ENCODE measurements at regions not wholly inside any gene's neighbourhood (a gene's known extent, or its start where the extent isn't known, plus 50 kb on each side); places are given as distances from the start of the nearest gene placed in this dataset.
"Not testable (repeated sequence)": the region's sequence is repeated elsewhere in the genome, so short reads cannot be mapped to it uniquely, and the experiment has no call there.

GRCh38 chr7:28329661-28330363 lies 82.5 kb upstream of the CREB5 start:
- no peaks in the 10 kb centered on the region for H3K36me3 ChIP-seq
- H3K4me1 ChIP-seq = no peaks in the 10 kb centered on the region
- DNase-seq = no peak
- TF ChIP-seq, protein P1, sequence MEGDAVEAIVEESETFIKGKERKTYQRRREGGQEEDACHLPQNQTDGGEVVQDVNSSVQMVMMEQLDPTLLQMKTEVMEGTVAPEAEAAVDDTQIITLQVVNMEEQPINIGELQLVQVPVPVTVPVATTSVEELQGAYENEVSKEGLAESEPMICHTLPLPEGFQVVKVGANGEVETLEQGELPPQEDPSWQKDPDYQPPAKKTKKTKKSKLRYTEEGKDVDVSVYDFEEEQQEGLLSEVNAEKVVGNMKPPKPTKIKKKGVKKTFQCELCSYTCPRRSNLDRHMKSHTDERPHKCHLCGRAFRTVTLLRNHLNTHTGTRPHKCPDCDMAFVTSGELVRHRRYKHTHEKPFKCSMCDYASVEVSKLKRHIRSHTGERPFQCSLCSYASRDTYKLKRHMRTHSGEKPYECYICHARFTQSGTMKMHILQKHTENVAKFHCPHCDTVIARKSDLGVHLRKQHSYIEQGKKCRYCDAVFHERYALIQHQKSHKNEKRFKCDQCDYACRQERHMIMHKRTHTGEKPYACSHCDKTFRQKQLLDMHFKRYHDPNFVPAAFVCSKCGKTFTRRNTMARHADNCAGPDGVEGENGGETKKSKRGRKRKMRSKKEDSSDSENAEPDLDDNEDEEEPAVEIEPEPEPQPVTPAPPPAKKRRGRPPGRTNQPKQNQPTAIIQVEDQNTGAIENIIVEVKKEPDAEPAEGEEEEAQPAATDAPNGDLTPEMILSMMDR (IDR thresholded peaks at IDR 0.05) = no peak
- ATAC-seq = no peak
- intact Hi-C loops (cut with DNase I) = no loop called here
- no peak overlapping the region for H3K27ac ChIP-seq
- no peaks in the 10 kb centered on the region for H3K9me3 ChIP-seq
- 31 to 33% methylated on average over 6 of the region's 6 CpGs for WGBS, 2 donors
- FAIRE-seq = no peak
- no peaks in the 10 kb centered on the region for H3K27me3 ChIP-seq
- no peak overlapping the region for H3K4me3 ChIP-seq

GRCh38 chr7:28330384-28331070 lies 81.8 kb upstream of the CREB5 start:
- ATAC-seq (no peak), DNase-seq (no peak), FAIRE-seq (no peak)
- H3K4me3 ChIP-seq = no peak overlapping the region
- TF ChIP-seq, protein P1 (IDR thresholded peaks at IDR 0.05) = no peak
- H3K36me3 ChIP-seq = no peaks in the 10 kb centered on the region
- no peaks in the 10 kb centered on the region for H3K4me1 ChIP-seq
- 37 to 40% methylated on average over 4 of the region's 4 CpGs for WGBS, 2 donors
- H3K27ac ChIP-seq = no peak overlapping the region
- intact Hi-C loops (cut with DNase I) = no loop called here
- H3K9me3 ChIP-seq = no peaks in the 10 kb centered on the region
- no peaks in the 10 kb centered on the region for H3K27me3 ChIP-seq

DNA sequence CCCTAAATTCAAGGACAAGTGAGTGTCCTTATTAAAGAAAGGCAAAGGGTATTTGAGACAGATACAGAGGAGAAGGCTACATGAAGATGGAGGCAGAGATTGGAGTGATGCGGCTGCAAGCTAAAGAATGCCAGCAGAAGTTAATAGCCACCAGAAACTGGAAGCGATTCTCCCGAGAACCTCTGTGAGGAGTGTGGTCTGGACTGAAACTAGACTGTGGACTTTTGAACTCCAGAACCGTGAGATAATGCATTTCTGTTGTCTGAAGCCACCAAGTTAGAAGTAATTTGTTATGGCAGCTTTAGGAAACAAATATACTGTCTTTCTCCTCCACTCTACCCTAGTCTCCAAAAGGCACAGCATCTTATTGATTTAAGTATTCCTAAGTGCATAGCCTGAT lies 80.3 kb upstream of the CREB5 start:
- ATAC-seq (no peak), FAIRE-seq (no peak), DNase-seq (no peak)
- TF ChIP-seq, protein P1 (IDR thresholded peaks at IDR 0.05) = no peak
- 73 to 76% methylated on average over 4 of the region's 4 CpGs for WGBS, 2 donors
- Histone ChIP-seq H3K4me3 (no peak overlapping the region), H3K36me3 (no peaks in the 10 kb centered on the region), H3K9me3 (no peaks in the 10 kb centered on the region), H3K27ac (no peak overlapping the region), H3K27me3 (no peaks in the 10 kb centered on the region), H3K4me1 (no peaks in the 10 kb centered on the region)
- intact Hi-C loops (cut with DNase I) = no loop called here

- H3K4me3 ChIP-seq; intact Hi-C loops (cut with DNase I); FAIRE-seq; ATAC-seq; H3K27ac ChIP-seq; H3K27me3 ChIP-seq; H3K36me3 ChIP-seq; H3K4me1 ChIP-seq; H3K9me3 ChIP-seq; DNase-seq: not testable (repeated sequence)
Observed at GRCh38 chr7:28333548-28333947, 78.8 kb upstream of the CREB5 start.

DNA sequence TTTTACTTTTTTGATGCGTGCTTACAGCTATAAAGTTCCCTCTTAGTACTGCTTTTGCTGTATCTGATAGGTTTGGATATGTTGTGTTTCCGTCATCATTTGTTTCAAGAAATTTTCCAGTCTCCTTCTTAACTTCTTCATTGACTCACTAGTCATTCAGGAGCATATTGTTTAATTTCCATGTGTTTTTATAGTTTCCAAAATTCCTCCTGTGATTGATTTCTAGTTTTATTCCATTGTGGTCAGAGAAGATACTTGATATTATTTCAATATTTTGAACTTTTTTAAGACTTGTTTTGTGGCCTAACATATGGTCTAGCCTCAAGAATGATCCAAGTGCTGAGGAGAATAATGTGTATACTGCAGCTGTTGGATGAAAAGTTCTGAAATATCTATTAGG lies 75.5 kb upstream of the CREB5 start:
- TF ChIP-seq, protein P1 (IDR thresholded peaks at IDR 0.05) = no peak
- H3K36me3 ChIP-seq = no peaks in the 10 kb centered on the region
- DNase-seq = no peak
- no peak overlapping the region for H3K27ac ChIP-seq
- no peaks in the 10 kb centered on the region for H3K9me3 ChIP-seq
- ATAC-seq = no peak
- H3K4me1 ChIP-seq = no peaks in the 10 kb centered on the region
- H3K4me3 ChIP-seq = no peak overlapping the region
- intact Hi-C loops (cut with DNase I) = no loop called here
- 80 to 82% methylated on average over 2 of the region's 2 CpGs for WGBS, 2 donors
- FAIRE-seq = no peak
- H3K27me3 ChIP-seq = peaks cover 0 to 3% (median 0%) of the 10 kb centered on the region in 4 donors

All from pancreas (tissue), 10 donors.